Panc1 (cell line): ENCODE measurements at regions not wholly inside any gene's neighbourhood (a gene's known extent, or its start where the extent isn't known, plus 50 kb on each side); places are given as distances from the start of the nearest gene placed in this dataset.

Experiments used
- CTCF ChIP-seq: fragments of 450-650 bp; IDR thresholded peaks from 2 replicates; pipeline ENCODE4 v1.5.1; 2017; ENCODE audit warnings: mild to moderate bottlenecking
- POLR2AphosphoS5 ChIP-seq: IDR thresholded peaks from 2 replicates; pipeline ENCODE4 v1.6.1; 2012; ENCODE audit warnings: mild to moderate bottlenecking, low read depth, low read length, moderate library complexity
- TCF7L2 ChIP-seq: IDR thresholded peaks from 2 replicates; pipeline ENCODE4 v1.6.1; 2011; ENCODE audit warnings: mild to moderate bottlenecking, low read depth, low read length, inconsistent platforms

DNA sequence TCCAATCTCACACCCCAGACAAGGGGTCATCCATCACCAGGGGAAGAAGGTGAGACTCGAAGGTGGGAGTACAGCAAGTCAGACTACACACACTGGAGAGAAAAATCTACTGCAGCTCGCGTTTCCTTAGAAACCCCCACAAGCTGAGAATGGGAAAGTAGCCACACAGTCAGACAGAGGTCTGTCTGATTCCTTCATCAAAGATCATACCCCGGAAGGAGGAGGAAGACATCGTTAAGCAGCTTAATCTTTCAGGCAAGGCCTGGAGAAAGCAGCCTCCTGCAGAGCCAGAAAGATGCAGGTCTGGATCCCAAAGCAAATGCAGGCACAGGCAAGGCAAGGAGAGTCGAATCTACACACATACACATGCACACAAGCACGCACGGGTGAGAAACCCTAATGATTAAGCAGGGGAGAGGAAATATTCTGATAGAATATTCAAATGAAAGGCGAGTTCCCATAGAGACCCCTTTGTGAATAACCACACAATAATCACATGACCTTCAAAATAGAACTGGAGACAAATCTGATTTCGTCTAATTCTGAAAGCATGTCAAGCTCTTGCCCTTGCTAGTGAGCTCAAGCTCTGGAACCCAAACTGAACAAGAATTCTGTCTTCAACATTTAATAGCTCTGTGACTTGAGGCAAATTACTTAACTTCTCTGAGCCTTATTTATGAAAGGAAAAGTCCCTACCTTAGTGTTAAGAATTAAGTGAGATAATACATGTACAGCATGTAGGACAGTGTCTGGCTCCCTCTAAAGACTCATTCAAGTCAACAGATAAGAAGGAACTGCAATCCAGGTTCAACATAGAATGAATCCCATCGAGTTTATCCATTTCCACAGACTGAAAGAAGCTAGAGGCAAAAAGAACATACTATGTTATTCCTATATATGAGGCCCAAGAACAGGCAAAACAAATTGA, 387.8 kb downstream of the OMA1 start:
- TF ChIP-seq CTCF (no peak), TCF7L2 (no peak), POLR2AphosphoS5 (no peak)
